SK-N-SH treated with all-trans-retinoic acid at 6 μM for 48 hours (cell line): ENCODE measurements at regions not wholly inside any gene's neighbourhood (a gene's known extent, or its start where the extent isn't known, plus 50 kb on each side); places are given as distances from the start of the nearest gene placed in this dataset.

ENCODE experiments used
- ARNTL ChIP-seq: fragments of 450-650 bp; formaldehyde crosslinking; IDR thresholded peaks from 2 replicates; pipeline ENCODE4 v1.5.0; 2020; ENCODE audit warnings: low read depth, mild to moderate bottlenecking, moderate library complexity, borderline replicate concordance
- CREB5 ChIP-seq: fragments of 250-450 bp; sonication (Bioruptor Pico); IDR thresholded peaks from 2 replicates; pipeline ENCODE4 v1.5.1; 2020; ENCODE audit warnings: low read depth, mild to moderate bottlenecking, moderate library complexity
- CSRNP3 ChIP-seq: fragments of 250-450 bp; sonication (Bioruptor Pico); IDR thresholded peaks from 2 replicates; pipeline ENCODE4 v1.5.1; 2021; ENCODE audit warnings: mild to moderate bottlenecking, moderate library complexity
- ESRRG ChIP-seq: fragments of 250-450 bp; sonication (Bioruptor Pico); IDR thresholded peaks from 2 replicates; pipeline ENCODE4 v1.6.1; 2021; ENCODE audit warnings: mild to moderate bottlenecking
- PPARA ChIP-seq: fragments of 250-450 bp; sonication (Bioruptor Pico); IDR thresholded peaks from 2 replicates; pipeline ENCODE4 v1.5.0; 2020; ENCODE audit warnings: mild to moderate bottlenecking, borderline replicate concordance
- RARB ChIP-seq: fragments of 250-450 bp; sonication (Bioruptor Pico); IDR thresholded peaks from 2 replicates; pipeline ENCODE4 v1.8.0; 2021; ENCODE audit warnings: mild to moderate bottlenecking, moderate library complexity
- TSHZ2 ChIP-seq: fragments of 250-450 bp; sonication (Bioruptor Pico); IDR thresholded peaks from 2 replicates; pipeline ENCODE4 v1.5.0; 2020; ENCODE audit warnings: mild to moderate bottlenecking, moderate library complexity
- ZFP3 ChIP-seq: fragments of 250-450 bp; sonication (Bioruptor Pico); IDR thresholded peaks from 2 replicates; pipeline ENCODE4 v1.5.0; 2020; ENCODE audit warnings: mild to moderate bottlenecking, moderate library complexity
- ZNF565 ChIP-seq: fragments of 450-650 bp; formaldehyde crosslinking; conservative IDR thresholded peaks from 2 replicates; pipeline ENCODE4 v1.5.0; 2020; ENCODE audit warnings: low read depth, mild to moderate bottlenecking, moderate library complexity
- ZNF8 ChIP-seq: fragments of 450-650 bp; formaldehyde crosslinking; IDR thresholded peaks from 2 replicates; pipeline ENCODE4 v1.5.0; 2020; ENCODE audit warnings: mild to moderate bottlenecking, moderate library complexity

GRCh38 chr2:39602616-39603015 is 63.1 kb upstream of the TMEM178A start:
- no peak for TF ChIP-seq ZNF565 (CRISPR knock-in tag)
- no peak for TF ChIP-seq CSRNP3 (CRISPR knock-in tag)
- TF ChIP-seq CREB5 (CRISPR knock-in tag), result no peak
- TF ChIP-seq RARB (CRISPR knock-in tag), result no peak
- TF ChIP-seq ZNF8, result no peak
- TF ChIP-seq ZFP3, result no peak
- no peak for TF ChIP-seq ARNTL (CRISPR knock-in tag)
- no peak for TF ChIP-seq PPARA (CRISPR knock-in tag)
- TF ChIP-seq ESRRG (CRISPR knock-in tag), result no peak
- TF ChIP-seq TSHZ2, result no peak
